ENCODE measurements at regions not wholly inside any gene's neighbourhood (a gene's known extent, or its start where the extent isn't known, plus 50 kb on each side); places are given as distances from the start of the nearest gene placed in this dataset.
"Not testable (repeated sequence)": the region's sequence is repeated elsewhere in the genome, so short reads cannot be mapped to it uniquely, and the experiment has no call there.

DNA sequence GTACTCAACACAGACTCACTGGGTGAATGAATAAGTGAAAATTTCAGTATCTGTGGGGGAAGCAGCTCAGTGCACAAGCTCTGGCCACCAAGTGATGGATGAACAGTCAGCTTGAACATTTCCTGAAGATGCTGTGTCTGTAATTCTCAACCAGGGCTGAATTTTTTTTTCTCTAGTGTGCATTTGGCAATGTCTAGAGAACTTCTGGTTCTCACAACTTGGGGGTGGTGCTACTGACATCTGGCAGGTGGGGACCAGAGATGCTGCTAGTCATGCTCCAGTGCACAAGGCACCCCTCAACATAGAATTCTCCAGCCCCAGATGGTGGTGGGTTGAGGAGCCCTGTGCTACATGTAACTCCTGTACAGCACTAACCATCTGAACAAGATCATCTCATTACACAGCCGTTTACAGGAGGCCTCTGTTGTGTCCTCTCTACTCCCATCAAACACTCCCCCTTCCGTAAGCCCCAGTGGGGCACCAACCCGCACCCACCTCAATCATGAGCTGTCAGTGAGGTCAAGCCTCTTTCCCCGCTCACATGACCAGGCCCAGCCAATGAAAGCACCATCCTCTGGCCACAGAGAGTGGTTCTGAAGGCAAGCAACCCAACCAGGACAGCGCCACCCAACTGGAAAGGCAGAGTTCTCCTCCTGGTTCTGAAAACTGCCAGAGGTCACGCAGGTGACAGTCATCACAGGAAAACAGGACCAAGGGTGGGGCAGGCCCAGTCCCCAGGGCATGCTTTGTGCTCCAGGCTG is 103.9 kb upstream of the PMEPA1 start:
- Histone ChIP-seq H3K27ac (ENCODE audit: control insufficient read depth, insufficient read depth) (no peak overlapping the region), H3K9ac (ENCODE audit: control insufficient read depth, insufficient read depth, low read length) (no peak overlapping the region), H3K9me3 (replicated peaks; ENCODE audit: control insufficient read depth, insufficient read depth, low read length) (no peaks in the 10 kb centered on the region; the same call in 2 of the 3 replicates), H4K20me1 (ENCODE audit: control insufficient read depth, insufficient read depth) (no peaks in the 10 kb centered on the region), H3K27me3 (replicated peaks in 1 of 2; ENCODE audit: control insufficient read depth in 2 of 2, insufficient read depth in 2 of 2, low read length in 1 of 2) (no peaks in the 10 kb centered on the region; a peak in 1 of 4 replicates), H3K4me1 (ENCODE audit: control insufficient read depth, insufficient read depth, low read length) (no peaks in the 10 kb centered on the region), H3K4me3 (no peak overlapping the region), H3K4me2 (ENCODE audit: control insufficient read depth, insufficient read depth) (no peak overlapping the region), H2AFZ (ENCODE audit: control insufficient read depth, low read depth, low read length) (no peak overlapping the region), H3K79me2 (ENCODE audit: control insufficient read depth, insufficient read depth, low read length) (no peaks in the 10 kb centered on the region), H3K36me3 (ENCODE audit: control insufficient read depth in 2 of 2, insufficient read depth in 2 of 2, low read length in 1 of 2) (no peaks in the 10 kb centered on the region; a peak in 1 of 4 replicates)
- intact Hi-C loops (cut with micrococcal nuclease; ENCODE audit: unreplicated experiment) (no loop called here), in situ Hi-C loops (cut with MboI) (no loop called here)
- FAIRE-seq (no peak), ATAC-seq (no peak), DNase-seq (ENCODE audit: low read depth, low spot score) (no peak)
- POLR2A ChIA-PET: no interaction called here
- TF ChIP-seq NFIC (IDR thresholded peaks at IDR 0.05; ENCODE audit: low read depth, low read length): no peak
- no peak for TF ChIP-seq EED (IDR thresholded peaks at IDR 0.05; ENCODE audit: low read depth)
- TF ChIP-seq FOS (IDR thresholded peaks at IDR 0.05; ENCODE audit: borderline replicate concordance, extremely low read depth, insufficient read length): no peak
- no peak for TF ChIP-seq CREM (IDR thresholded peaks at IDR 0.05; ENCODE audit: low read depth)
- no peak for TF ChIP-seq TBL1XR1 (IDR thresholded peaks at IDR 0.05; ENCODE audit: low read depth, low read length)
- no peak for TF ChIP-seq SIN3A (IDR thresholded peaks at IDR 0.05; ENCODE audit: low read depth, low read length)
- TF ChIP-seq NBN (IDR thresholded peaks at IDR 0.05): no peak
- no peak for TF ChIP-seq SPI1 (IDR thresholded peaks at IDR 0.05; ENCODE audit: borderline replicate concordance, insufficient read depth, low read depth, low read length)
- no peak for TF ChIP-seq ATF2 (IDR thresholded peaks at IDR 0.05; ENCODE audit: low read length)
- TF ChIP-seq KDM1A (IDR thresholded peaks at IDR 0.05; ENCODE audit: borderline replicate concordance): no peak
- no peak for TF ChIP-seq ZZZ3 (IDR thresholded peaks at IDR 0.05; ENCODE audit: control insufficient read depth, insufficient read length, low read depth)
- TF ChIP-seq ZSCAN29 (IDR thresholded peaks at IDR 0.05): no peak
- TF ChIP-seq POLR2AphosphoS2 (IDR thresholded peaks at IDR 0.05; ENCODE audit: low read depth, low read length): no peak
- BruUV-seq (replicated peaks): no TSS peak
- 36% methylated on average over 6 of the region's 6 CpGs for WGBS (ENCODE audit: insufficient coverage, insufficient replicate concordance, low lambda C conversion rate, missing lambda C conversion rate)
- RAD21 ChIA-PET (ENCODE audit: unreplicated experiment): no interaction called here
- CTCF ChIA-PET: no interaction called here
- SMC1A ChIA-PET (ENCODE audit: uncharacterized antibody, unreplicated experiment): no interaction called here

GRCh38 chr20:57812632-57813031 is 102.8 kb upstream of the PMEPA1 start:
- DNase-seq (ENCODE audit: low read depth, low spot score); H2AFZ ChIP-seq (ENCODE audit: control insufficient read depth, low read depth, low read length); POLR2A ChIA-PET; intact Hi-C loops (cut with micrococcal nuclease; ENCODE audit: unreplicated experiment); H3K9ac ChIP-seq (ENCODE audit: control insufficient read depth, insufficient read depth, low read length); H3K4me2 ChIP-seq (ENCODE audit: control insufficient read depth, insufficient read depth); H3K27me3 ChIP-seq (replicated peaks in 1 of 2; ENCODE audit: control insufficient read depth in 2 of 2, insufficient read depth in 2 of 2, low read length in 1 of 2); H3K9me3 ChIP-seq (replicated peaks; ENCODE audit: control insufficient read depth, insufficient read depth, low read length); BruUV-seq (replicated peaks); ATAC-seq; H3K36me3 ChIP-seq (ENCODE audit: control insufficient read depth in 2 of 2, insufficient read depth in 2 of 2, low read length in 1 of 2); H3K4me1 ChIP-seq (ENCODE audit: control insufficient read depth, insufficient read depth, low read length); FAIRE-seq; H3K27ac ChIP-seq (ENCODE audit: control insufficient read depth, insufficient read depth); CTCF ChIA-PET; H4K20me1 ChIP-seq (ENCODE audit: control insufficient read depth, insufficient read depth); H3K79me2 ChIP-seq (ENCODE audit: control insufficient read depth, insufficient read depth, low read length); RAD21 ChIA-PET (ENCODE audit: unreplicated experiment); SMC1A ChIA-PET (ENCODE audit: uncharacterized antibody, unreplicated experiment); H3K4me3 ChIP-seq; in situ Hi-C loops (cut with MboI): not testable (repeated sequence)
- WGBS (ENCODE audit: insufficient coverage, insufficient replicate concordance, low lambda C conversion rate, missing lambda C conversion rate): 45% methylated on average over 4 of the region's 4 CpGs

All from GM12878 (cell line).